ENCODE measurements at regions not wholly inside any gene's neighbourhood (a gene's known extent, or its start where the extent isn't known, plus 50 kb on each side); places are given as distances from the start of the nearest gene placed in this dataset.

DNA sequence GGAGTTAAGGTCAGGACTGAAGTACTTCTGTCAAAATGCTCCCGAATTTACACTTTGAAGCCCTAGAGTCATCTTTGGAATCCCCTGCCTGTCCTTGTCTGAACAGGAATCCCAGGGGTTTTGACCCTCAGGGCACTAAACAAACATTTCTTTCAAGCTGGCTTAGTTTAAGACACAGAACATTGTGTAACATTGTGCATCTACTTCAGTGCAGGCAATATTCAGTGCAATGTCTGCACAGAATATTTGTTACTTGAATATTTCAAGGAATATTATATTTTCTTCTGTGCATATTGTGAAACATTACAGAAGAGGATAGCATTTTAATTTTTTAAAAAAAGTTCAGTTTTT, 763.4 kb downstream of the PCDH18 start:
- DNase-seq (ENCODE audit: low spot score) = no peak

DNA sequence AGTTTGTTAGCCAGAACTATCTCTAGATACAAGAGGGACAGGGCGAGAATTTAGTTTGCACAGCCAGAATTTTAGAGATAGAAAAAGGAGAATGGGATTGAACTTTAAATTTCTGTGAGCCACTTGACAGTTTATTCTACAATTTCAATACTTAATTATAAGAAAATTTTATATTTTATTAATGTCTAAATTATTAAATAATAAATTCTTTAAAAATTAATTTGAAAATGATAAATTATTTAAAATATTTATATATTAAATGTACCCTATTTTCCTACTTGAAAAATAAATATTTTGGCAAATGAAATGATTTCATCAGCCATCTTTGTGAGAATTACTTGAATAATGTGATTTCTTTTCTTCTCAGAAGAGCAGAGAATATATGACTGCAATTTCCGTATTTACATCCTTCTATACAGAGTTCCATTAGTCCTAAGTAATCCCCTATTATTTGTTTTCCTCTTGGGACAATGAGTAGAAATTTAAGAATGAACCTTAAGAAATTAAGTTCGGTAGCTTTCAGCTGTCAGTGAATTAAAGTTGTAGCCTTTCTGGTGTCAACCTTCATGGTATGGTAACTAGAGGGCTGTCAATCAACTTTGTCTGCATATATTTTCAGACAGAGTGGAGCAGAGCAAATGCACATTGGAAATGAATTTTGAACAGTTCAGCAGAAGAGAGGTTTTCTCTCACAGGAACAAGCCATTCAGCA, 763.9 kb downstream of the PCDH18 start:
- no peak for DNase-seq (ENCODE audit: low spot score)

- DNase-seq (ENCODE audit: low spot score) = no peak
Observed at GRCh38 chr4:136763919-136764318, 768.4 kb downstream of the PCDH18 start.

DNA sequence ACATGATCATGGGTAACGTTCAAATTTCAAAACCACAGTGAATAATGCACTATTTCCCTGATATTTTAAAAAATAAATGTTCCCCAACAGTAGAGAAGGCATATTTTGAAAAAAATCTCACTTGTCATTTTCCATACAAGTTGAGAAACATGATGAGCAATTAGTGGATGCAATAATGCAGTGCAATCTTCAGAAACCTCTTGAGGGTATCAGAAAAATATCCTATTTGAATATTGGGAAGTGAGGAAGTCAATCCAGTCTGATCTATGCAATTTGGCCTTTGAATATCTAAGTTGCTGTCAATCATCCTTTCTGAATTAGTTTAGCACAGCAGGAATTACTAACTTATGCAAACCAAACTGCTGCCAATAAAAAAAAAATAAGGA, 776.8 kb downstream of the PCDH18 start:
- no peak for DNase-seq (ENCODE audit: low spot score)

DNA sequence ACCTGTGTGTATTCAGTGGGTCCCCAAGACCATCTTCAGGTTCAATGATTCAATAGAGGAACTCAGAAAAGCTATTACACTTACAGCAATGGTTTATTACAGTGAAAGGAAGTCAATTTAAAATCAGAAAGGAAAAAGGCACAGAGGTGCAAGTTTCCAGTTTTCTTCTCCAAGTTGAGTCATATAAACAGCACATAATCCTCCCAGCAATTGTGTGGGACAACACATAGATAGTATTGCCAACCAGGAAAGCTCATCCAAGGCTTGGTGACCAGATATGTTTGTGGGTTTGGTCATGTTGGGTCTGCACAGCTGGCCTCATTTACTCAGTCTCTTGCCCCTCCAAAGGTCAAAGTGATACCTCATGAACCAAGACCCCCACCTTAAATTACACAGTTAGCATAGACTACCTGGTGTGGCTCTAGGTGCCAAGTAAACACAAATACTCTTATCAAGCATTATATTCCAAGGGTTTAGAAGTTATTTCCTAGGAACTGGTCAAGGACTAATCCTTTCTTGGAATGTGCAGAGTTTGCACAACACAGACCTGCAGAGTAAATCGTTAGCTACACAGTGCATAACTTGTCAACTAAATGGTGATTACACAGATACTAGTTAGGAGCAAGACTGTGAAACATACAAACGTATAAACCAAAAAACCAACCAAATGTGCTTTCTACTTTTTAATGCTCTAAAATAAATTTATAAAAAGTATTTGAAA, 777.3 kb downstream of the PCDH18 start:
- DNase-seq (ENCODE audit: low spot score) = no peak

DNA sequence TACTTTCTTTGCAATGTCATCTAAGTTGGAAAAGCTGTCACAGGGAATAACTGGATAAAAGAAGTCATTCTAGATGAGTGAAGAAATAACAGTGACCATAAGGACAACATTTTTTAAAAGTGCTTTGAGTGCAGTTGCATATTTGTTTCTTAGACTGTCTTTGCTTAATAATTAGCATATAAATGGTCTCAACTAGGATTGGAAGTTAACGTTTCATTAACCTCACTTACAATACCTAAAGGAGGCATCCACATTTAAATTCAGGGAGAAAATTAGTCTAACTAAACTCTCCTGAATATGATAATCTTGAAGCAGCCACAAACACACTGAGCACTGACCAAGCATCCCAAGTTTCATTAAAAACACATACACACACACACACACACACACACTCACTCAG, 780.7 kb downstream of the PCDH18 start:
- no peak for DNase-seq (ENCODE audit: low spot score)

DNA sequence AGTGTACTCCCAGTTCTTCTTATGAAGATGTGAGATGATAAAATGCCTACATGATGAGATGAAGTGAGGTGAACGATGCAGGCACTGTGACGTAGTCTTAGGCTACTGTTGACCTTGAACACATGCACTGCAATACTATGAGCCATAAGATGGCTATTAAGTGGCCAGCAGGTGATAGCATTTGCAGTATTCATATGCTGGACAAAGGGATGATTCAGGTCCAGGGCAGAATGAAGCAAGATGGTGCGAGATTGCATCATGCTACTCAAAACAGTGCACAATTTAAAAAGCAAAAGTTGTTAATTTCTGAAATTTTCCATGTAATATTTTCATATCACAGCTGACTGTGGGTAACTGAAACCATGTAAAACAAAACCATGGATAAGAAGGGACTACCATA, 781.4 kb downstream of the PCDH18 start:
- no peak for DNase-seq (ENCODE audit: low spot score)

DNA sequence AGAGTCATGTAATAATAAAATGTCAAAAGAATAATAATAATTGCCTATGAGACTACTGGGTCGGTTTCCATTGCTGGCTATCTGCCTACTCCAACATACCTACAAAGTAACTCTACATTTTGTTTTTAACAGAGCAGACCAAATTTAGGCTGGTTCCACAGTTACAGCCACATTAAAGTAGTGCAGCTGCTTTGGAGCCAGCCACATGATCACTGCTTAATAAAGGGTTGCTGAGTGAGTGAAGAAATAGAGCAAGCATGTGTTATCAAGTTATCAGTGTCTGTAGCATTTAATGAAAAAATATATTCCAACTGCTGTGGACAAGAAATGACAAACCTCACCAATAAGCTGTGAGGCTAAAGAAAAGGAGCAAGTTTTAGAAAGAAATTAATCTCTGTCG, 782.3 kb downstream of the PCDH18 start:
- no peak for DNase-seq (ENCODE audit: low spot score)

GRCh38 chr4:136748773-136749172, 783.5 kb downstream of the PCDH18 start:
- no peak for DNase-seq (ENCODE audit: low spot score)

- no peak for DNase-seq (ENCODE audit: low spot score)
Observed at GRCh38 chr4:136748165-136748564, 784.1 kb downstream of the PCDH18 start.

- no peak for DNase-seq (ENCODE audit: low spot score)
Observed at GRCh38 chr4:136743238-136743637, 789.1 kb downstream of the PCDH18 start.

DNA sequence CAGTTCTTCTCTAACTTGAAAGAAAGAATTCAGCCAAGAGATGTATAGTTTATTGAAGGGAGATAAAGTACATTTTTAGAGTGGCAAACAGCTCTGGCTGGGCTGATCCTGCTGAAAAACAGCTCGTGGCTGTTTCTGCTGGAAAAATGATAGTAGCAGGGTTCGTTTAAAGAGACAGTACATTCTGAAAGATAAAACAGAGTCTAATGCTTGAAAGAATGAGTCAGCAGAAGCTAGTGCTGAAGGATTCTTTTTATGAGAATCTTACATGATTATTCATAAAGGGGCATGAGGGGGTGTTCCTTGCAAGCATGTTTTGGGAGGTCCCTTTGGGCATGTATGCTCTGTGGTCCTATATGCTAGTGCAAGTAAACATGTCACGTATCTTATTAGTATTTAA, 790.0 kb downstream of the PCDH18 start:
- DNase-seq (ENCODE audit: low spot score) = no peak

DNA sequence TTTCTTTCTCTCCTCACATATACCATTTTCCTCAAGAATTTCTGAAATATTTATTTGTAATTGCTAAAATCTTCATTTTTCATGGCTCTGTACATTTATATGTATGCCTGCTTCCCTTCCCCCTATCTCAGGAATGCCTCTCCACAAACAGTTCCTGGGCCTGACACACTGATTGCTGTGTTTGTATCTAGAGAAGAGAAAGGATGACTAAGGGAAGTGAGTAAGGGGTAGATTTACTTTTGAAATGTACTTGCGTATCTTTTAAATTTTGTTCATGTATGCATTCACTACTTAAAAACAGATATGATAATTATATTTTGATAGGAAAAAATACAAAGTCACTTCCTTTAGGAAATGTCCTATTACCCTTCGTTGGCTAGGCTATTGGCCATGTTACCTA, 790.8 kb downstream of the PCDH18 start:
- no peak for DNase-seq (ENCODE audit: low spot score)

GRCh38 chr4:136740326-136740725, 792.0 kb downstream of the PCDH18 start:
- no peak for DNase-seq (ENCODE audit: low spot score)

- no peak for DNase-seq (ENCODE audit: low spot score)
Observed at GRCh38 chr4:136737066-136737465, 795.2 kb downstream of the PCDH18 start.

DNA sequence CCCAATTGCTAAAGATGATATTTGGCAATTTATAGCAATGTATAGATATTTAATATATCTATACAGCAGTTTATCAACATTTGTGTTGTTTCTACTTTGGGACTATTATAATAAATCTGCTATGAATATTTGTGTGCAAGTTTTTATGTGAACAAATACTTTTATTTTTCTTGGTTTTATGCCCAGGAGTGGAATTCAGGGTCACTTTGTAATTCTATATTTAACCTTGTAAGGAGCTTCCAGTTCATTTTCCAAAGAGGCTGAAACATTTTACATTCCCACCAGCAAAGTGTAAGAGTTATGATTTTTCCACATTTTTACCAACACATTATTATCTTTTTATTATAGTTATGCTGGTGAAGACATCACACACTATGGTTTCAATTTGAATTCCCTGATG, 801.3 kb downstream of the PCDH18 start:
- DNase-seq (ENCODE audit: low spot score) = no peak

DNA sequence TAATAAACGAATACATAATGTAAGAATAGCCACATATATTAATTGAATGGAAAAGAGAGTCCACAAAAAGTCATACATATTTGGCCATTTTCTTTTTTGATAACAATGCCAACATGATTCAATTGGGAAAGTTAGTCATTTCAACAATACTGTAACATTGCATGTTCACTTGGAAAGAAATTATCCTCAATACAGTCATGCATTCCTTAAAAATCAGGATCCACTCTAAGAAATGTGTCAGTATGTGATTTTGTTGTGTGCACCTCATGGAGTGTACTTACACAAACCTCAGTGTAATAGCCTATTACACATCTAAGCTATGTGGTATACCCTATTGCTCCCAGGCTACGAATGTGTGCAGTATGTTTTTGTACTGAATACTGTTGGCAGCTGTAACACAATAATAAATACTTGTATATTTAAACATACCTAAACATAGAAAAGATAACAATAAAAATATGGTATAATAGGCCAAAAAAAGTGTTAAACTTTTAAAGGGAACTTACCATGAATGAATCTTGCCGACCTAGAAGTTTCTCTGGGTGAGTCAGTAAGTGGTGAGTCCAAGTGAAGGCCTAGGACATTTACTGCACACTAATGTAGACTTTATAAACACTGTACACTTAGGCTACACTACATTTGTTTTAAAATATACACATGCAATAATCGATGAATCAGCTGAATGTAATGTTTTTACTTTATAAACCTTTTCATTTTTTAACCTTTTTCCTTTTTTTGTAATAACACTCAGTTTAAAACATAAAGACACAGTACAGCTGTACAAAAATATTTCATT, 806.8 kb downstream of the PCDH18 start:
- no peak for DNase-seq (ENCODE audit: low spot score)

GRCh38 chr4:136713140-136713539, 819.2 kb downstream of the PCDH18 start:
- no peak for DNase-seq (ENCODE audit: low spot score)

GRCh38 chr4:136709897-136710296, 822.4 kb downstream of the PCDH18 start:
- no peak for DNase-seq (ENCODE audit: low spot score)

GRCh38 chr4:136706942-136707341, 825.4 kb downstream of the PCDH18 start:
- no peak for DNase-seq (ENCODE audit: low spot score)

GRCh38 chr4:136699905-136700304, 832.4 kb downstream of the PCDH18 start:
- no peak for DNase-seq (ENCODE audit: low spot score)

DNA sequence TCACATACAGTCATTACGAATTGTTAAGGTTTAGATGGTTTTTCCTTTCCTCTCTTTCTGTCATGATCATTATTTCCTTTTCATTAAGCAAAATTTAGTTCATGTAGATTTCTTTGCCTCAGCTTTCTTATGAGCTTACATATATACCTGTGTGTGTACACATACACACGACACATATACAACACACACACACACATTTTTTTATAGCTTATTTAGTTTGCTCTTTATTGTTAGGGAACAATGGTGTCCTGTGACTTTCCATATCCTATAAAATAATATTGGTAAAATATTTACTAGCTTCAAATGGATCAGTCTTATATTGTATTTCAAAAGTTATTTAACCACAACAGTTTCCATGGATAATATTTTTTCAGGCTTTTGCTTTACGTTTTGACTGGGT, 840.7 kb downstream of the PCDH18 start:
- DNase-seq (ENCODE audit: low spot score) = no peak
